ENCODE measurements at regions not wholly inside any gene's neighbourhood (a gene's known extent, or its start where the extent isn't known, plus 50 kb on each side); places are given as distances from the start of the nearest gene placed in this dataset.
A peak's percentile ranks its signal among the peaks of the same experiment; 100 is the strongest.
"Not testable (repeated sequence)": the region's sequence is repeated elsewhere in the genome, so short reads cannot be mapped to it uniquely, and the experiment has no call there.

GRCh38 chr12:56872366-56872765 is 61.8 kb downstream of the SDR9C7 start:
- Histone ChIP-seq H3K4me1 (ENCODE audit: control insufficient read depth in 5 of 5, insufficient read depth in 5 of 5, low read length in 5 of 5) (no peaks in the 10 kb centered on the region), H3K36me3 (ENCODE audit: control insufficient read depth in 5 of 5, insufficient read depth in 5 of 5, low read length in 5 of 5) (no peaks in the 10 kb centered on the region), H3K9ac (ENCODE audit: low read length in 5 of 5) (no peak overlapping the region), H3K27ac (ENCODE audit: low read depth, low read length) (no peak overlapping the region), H3K9me3 (ENCODE audit: control insufficient read depth in 5 of 5, low read length in 5 of 5) (peaks cover 0 to 4% (median 2%) of the 10 kb centered on the region in 5 donors), H3K4me3 (ENCODE audit: low read depth in 1 of 5, low read length in 5 of 5) (no peak overlapping the region), H3K27me3 (ENCODE audit: control insufficient read depth in 5 of 5, insufficient read depth in 4 of 5, low read length in 5 of 5) (peaks cover 0 to 2% (median 0%) of the 10 kb centered on the region in 5 donors)

GRCh38 chr12:56867216-56867615 is 67.0 kb downstream of the SDR9C7 start:
- Histone ChIP-seq H3K27ac (ENCODE audit: low read depth, low read length) (no peak overlapping the region), H3K9me3 (ENCODE audit: control insufficient read depth in 5 of 5, low read length in 5 of 5) (peaks cover 16 to 47% (median 35%) of the 10 kb centered on the region in 5 donors), H3K9ac (ENCODE audit: low read length in 5 of 5) (no peak overlapping the region), H3K27me3 (ENCODE audit: control insufficient read depth in 5 of 5, insufficient read depth in 4 of 5, low read length in 5 of 5) (no peaks in the 10 kb centered on the region), H3K36me3 (ENCODE audit: control insufficient read depth in 5 of 5, insufficient read depth in 5 of 5, low read length in 5 of 5) (no peaks in the 10 kb centered on the region), H3K4me3 (ENCODE audit: low read depth in 1 of 5, low read length in 5 of 5) (no peak overlapping the region), H3K4me1 (ENCODE audit: control insufficient read depth in 5 of 5, insufficient read depth in 5 of 5, low read length in 5 of 5) (no peaks in the 10 kb centered on the region)

GRCh38 chr12:56866493-56866892 is 67.7 kb downstream of the SDR9C7 start:
- peaks cover 16 to 53% (median 42%) of the 10 kb centered on the region in 5 donors for H3K9me3 ChIP-seq (ENCODE audit: control insufficient read depth in 5 of 5, low read length in 5 of 5)

GRCh38 chr12:56864318-56864717 is 69.9 kb downstream of the SDR9C7 start:
- H3K27ac ChIP-seq (ENCODE audit: low read depth, low read length), result no peak overlapping the region
- no peaks in the 10 kb centered on the region for H3K36me3 ChIP-seq (ENCODE audit: control insufficient read depth in 5 of 5, insufficient read depth in 5 of 5, low read length in 5 of 5)
- no peak overlapping the region for H3K9ac ChIP-seq (ENCODE audit: low read length in 5 of 5)
- H3K9me3 ChIP-seq (ENCODE audit: control insufficient read depth in 5 of 5, low read length in 5 of 5), result peaks cover 16 to 57% (median 42%) of the 10 kb centered on the region in 5 donors
- H3K4me3 ChIP-seq (ENCODE audit: low read depth in 1 of 5, low read length in 5 of 5), result peak overlapping the region in 3 of 5 donors; percentile 18 to 44 (median 36)
- H3K4me1 ChIP-seq (ENCODE audit: control insufficient read depth in 5 of 5, insufficient read depth in 5 of 5, low read length in 5 of 5), result no peaks in the 10 kb centered on the region
- H3K27me3 ChIP-seq (ENCODE audit: control insufficient read depth in 5 of 5, insufficient read depth in 4 of 5, low read length in 5 of 5), result no peaks in the 10 kb centered on the region

More at GRCh38 chr12:56866493-56866892, 67.7 kb downstream of the SDR9C7 start:
- Histone ChIP-seq H3K9ac (ENCODE audit: low read length in 5 of 5) (no peak overlapping the region), H3K4me3 (ENCODE audit: low read depth in 1 of 5, low read length in 5 of 5) (no peak overlapping the region), H3K4me1 (ENCODE audit: control insufficient read depth in 5 of 5, insufficient read depth in 5 of 5, low read length in 5 of 5) (no peaks in the 10 kb centered on the region), H3K27ac (ENCODE audit: low read depth, low read length) (no peak overlapping the region), H3K27me3 (ENCODE audit: control insufficient read depth in 5 of 5, insufficient read depth in 4 of 5, low read length in 5 of 5) (no peaks in the 10 kb centered on the region), H3K36me3 (ENCODE audit: control insufficient read depth in 5 of 5, insufficient read depth in 5 of 5, low read length in 5 of 5) (no peaks in the 10 kb centered on the region)

DNA sequence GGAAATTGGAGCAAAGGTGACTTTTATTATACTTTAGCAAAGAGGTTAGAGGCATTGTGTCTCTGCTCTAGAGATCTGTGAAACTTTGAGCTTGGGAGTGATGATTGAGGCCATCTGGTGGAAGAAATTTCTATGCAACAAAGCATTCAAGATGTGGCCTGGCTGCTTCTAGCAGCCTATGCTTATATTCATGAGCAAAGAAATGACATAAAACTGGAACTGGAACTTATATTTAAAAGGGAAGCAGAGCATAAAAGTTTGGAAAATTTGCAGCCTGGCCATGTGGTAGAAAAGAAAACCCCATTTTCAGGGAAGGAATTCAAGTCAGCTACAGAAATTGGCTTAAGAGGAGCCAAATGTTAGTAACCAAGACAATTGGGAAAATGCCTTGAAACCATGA is 70.4 kb downstream of the SDR9C7 start:
- H3K4me3 ChIP-seq (ENCODE audit: low read depth in 1 of 5, low read length in 5 of 5), result peak overlapping the region in 1 of 5 donors; percentile 44
- no peak overlapping the region for H3K27ac ChIP-seq (ENCODE audit: low read depth, low read length)
- H3K36me3 ChIP-seq (ENCODE audit: control insufficient read depth in 5 of 5, insufficient read depth in 5 of 5, low read length in 5 of 5), result no peaks in the 10 kb centered on the region
- no peaks in the 10 kb centered on the region for H3K27me3 ChIP-seq (ENCODE audit: control insufficient read depth in 5 of 5, insufficient read depth in 4 of 5, low read length in 5 of 5)
- H3K9ac ChIP-seq (ENCODE audit: low read length in 5 of 5), result no peak overlapping the region
- peaks cover 16 to 57% (median 42%) of the 10 kb centered on the region in 5 donors for H3K9me3 ChIP-seq (ENCODE audit: control insufficient read depth in 5 of 5, low read length in 5 of 5)
- no peaks in the 10 kb centered on the region for H3K4me1 ChIP-seq (ENCODE audit: control insufficient read depth in 5 of 5, insufficient read depth in 5 of 5, low read length in 5 of 5)

DNA sequence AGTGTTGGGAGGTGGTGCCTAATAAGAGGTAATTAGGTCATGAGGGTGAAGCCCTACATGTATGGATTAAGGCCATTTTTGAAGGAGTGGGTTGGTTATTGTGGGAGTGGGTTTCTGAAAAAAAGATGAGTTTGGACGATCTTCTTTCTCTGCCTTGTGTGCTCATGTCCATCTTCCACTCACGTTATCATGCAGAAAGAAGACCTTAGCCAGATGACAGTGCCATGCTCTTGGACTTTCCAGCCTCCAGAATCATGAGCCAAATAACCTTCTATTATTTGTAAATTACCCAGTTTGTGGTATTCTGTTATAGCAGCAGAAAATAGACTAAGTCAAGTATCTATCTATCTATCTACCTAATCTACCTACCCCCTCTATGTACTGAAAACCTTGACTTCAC is 71.9 kb downstream of the SDR9C7 start:
- H3K9ac ChIP-seq (ENCODE audit: low read length in 5 of 5), result no peak overlapping the region
- H3K27me3 ChIP-seq (ENCODE audit: control insufficient read depth in 5 of 5, insufficient read depth in 4 of 5, low read length in 5 of 5), result no peaks in the 10 kb centered on the region
- no peaks in the 10 kb centered on the region for H3K36me3 ChIP-seq (ENCODE audit: control insufficient read depth in 5 of 5, insufficient read depth in 5 of 5, low read length in 5 of 5)
- H3K27ac ChIP-seq (ENCODE audit: low read depth, low read length), result no peak overlapping the region
- no peak overlapping the region for H3K4me3 ChIP-seq (ENCODE audit: low read depth in 1 of 5, low read length in 5 of 5)
- no peaks in the 10 kb centered on the region for H3K4me1 ChIP-seq (ENCODE audit: control insufficient read depth in 5 of 5, insufficient read depth in 5 of 5, low read length in 5 of 5)
- H3K9me3 ChIP-seq (ENCODE audit: control insufficient read depth in 5 of 5, low read length in 5 of 5), result peaks cover 16 to 53% (median 42%) of the 10 kb centered on the region in 5 donors

DNA sequence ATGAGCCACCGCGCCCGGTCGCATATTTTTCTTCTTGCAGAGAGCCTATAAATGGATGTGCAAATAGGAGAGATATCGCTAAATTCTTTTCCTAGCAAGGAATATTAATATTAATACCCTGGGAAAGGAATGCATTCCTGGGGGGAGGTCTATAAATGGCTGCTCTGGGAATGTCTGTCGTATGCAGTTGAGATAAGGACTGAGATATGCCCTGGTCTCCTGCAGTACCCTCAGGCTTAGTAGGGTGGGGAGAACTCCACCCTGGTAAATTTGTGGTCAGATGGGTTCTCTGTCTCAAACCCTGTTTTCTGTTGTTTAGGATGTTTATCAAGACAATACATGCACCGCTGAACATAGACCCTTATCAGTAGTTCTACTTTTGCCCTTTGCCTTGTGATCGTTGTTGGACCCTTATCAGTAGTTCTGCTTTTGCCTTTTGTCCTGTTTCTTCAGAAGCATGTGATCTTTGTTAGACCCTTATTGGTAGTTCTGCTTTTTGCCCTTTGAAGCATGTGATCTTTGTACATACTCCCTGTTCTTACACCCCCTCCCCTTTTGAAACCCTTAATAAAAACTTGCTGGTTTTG is 80.7 kb downstream of the SDR9C7 start:
- H3K4me1 ChIP-seq (ENCODE audit: control insufficient read depth in 5 of 5, insufficient read depth in 5 of 5, low read length in 5 of 5); H3K4me3 ChIP-seq (ENCODE audit: low read depth in 1 of 5, low read length in 5 of 5); H3K27me3 ChIP-seq (ENCODE audit: control insufficient read depth in 5 of 5, insufficient read depth in 4 of 5, low read length in 5 of 5); H3K9ac ChIP-seq (ENCODE audit: low read length in 5 of 5); H3K9me3 ChIP-seq (ENCODE audit: control insufficient read depth in 5 of 5, low read length in 5 of 5); H3K36me3 ChIP-seq (ENCODE audit: control insufficient read depth in 5 of 5, insufficient read depth in 5 of 5, low read length in 5 of 5); H3K27ac ChIP-seq (ENCODE audit: low read depth, low read length): not testable (repeated sequence)

- no peaks in the 10 kb centered on the region for H3K4me1 ChIP-seq (ENCODE audit: control insufficient read depth in 5 of 5, insufficient read depth in 5 of 5, low read length in 5 of 5)
- H3K36me3 ChIP-seq (ENCODE audit: control insufficient read depth in 5 of 5, insufficient read depth in 5 of 5, low read length in 5 of 5), result no peaks in the 10 kb centered on the region
- no peak overlapping the region for H3K4me3 ChIP-seq (ENCODE audit: low read depth in 1 of 5, low read length in 5 of 5)
- peaks cover 0 to 7% (median 4%) of the 10 kb centered on the region in 5 donors for H3K9me3 ChIP-seq (ENCODE audit: control insufficient read depth in 5 of 5, low read length in 5 of 5)
- no peak overlapping the region for H3K27ac ChIP-seq (ENCODE audit: low read depth, low read length)
- H3K27me3 ChIP-seq (ENCODE audit: control insufficient read depth in 5 of 5, insufficient read depth in 4 of 5, low read length in 5 of 5), result no peaks in the 10 kb centered on the region
- H3K9ac ChIP-seq (ENCODE audit: low read length in 5 of 5), result no peak overlapping the region
Measured at GRCh38 chr12:56851462-56851861, 82.7 kb downstream of the SDR9C7 start.

DNA sequence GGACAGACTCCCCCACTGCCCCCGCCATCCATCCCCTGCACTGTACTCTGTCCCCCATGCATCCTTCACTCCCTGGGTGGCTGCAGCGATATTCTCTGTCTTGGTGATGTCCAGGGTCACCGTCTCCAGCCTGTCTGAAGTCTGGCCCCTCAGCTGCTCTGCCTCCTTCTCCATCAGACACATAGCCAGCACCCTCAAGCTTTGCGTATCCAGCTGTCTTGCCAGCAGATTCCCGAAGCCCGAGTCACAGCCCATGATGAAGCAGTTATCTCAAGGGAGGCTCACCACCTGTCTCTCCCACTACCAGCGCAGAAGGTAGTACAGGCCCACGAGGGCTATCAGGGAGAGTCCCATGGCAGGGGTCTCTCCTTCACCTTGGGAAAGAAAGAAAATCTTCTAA is 77.8 kb downstream of the HSD17B6 start:
- Histone ChIP-seq H3K4me3 (ENCODE audit: low read depth in 1 of 5, low read length in 5 of 5) (no peak overlapping the region), H3K4me1 (ENCODE audit: control insufficient read depth in 5 of 5, insufficient read depth in 5 of 5, low read length in 5 of 5) (peaks cover 4 to 28% (median 23%) of the 10 kb centered on the region in 5 donors), H3K27me3 (ENCODE audit: control insufficient read depth in 5 of 5, insufficient read depth in 4 of 5, low read length in 5 of 5) (no peaks in the 10 kb centered on the region), H3K9me3 (ENCODE audit: control insufficient read depth in 5 of 5, low read length in 5 of 5) (no peaks in the 10 kb centered on the region), H3K9ac (ENCODE audit: low read length in 5 of 5) (no peak overlapping the region), H3K36me3 (ENCODE audit: control insufficient read depth in 5 of 5, insufficient read depth in 5 of 5, low read length in 5 of 5) (no peaks in the 10 kb centered on the region), H3K27ac (ENCODE audit: low read depth, low read length) (no peak overlapping the region)

- H3K9me3 ChIP-seq (ENCODE audit: control insufficient read depth in 5 of 5, low read length in 5 of 5), result no peaks in the 10 kb centered on the region
- peaks cover 4 to 38% (median 32%) of the 10 kb centered on the region in 5 donors for H3K4me1 ChIP-seq (ENCODE audit: control insufficient read depth in 5 of 5, insufficient read depth in 5 of 5, low read length in 5 of 5)
- H3K9ac ChIP-seq (ENCODE audit: low read length in 5 of 5), result no peak overlapping the region
- no peaks in the 10 kb centered on the region for H3K36me3 ChIP-seq (ENCODE audit: control insufficient read depth in 5 of 5, insufficient read depth in 5 of 5, low read length in 5 of 5)
- H3K27ac ChIP-seq (ENCODE audit: low read depth, low read length), result no peak overlapping the region
- no peak overlapping the region for H3K4me3 ChIP-seq (ENCODE audit: low read depth in 1 of 5, low read length in 5 of 5)
- H3K27me3 ChIP-seq (ENCODE audit: control insufficient read depth in 5 of 5, insufficient read depth in 4 of 5, low read length in 5 of 5), result no peaks in the 10 kb centered on the region
Measured at GRCh38 chr12:56839915-56840325, 76.8 kb downstream of the HSD17B6 start.
